ENCODE measurements at regions not wholly inside any gene's neighbourhood (a gene's known extent, or its start where the extent isn't known, plus 50 kb on each side); places are given as distances from the start of the nearest gene placed in this dataset.

DNA sequence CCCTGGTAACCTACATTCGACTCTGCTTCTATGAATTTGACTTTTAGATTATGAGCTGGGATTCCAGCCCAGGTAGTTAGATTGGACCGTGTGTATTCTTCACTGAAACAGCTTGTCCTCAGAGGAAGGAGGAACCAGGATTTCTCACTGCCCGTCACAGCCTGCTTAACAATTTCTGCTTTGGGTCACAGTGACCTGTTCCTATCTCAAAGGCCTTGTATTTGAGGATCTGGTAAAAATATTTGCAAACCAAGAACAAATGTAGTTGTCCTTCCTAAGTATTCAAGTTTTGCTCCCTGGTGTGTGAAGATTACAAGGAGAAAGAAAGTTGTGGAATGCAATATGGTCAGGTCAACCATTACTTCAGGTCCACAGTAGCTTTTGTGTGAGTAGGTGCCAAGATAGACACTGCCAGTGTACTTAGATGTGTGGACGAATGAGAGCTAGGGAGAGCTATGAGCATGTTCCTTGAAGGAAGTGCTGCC lies 55.1 kb downstream of the KIF4B start:
- DNase-seq (ENCODE audit: low read depth), result no peak

DNA sequence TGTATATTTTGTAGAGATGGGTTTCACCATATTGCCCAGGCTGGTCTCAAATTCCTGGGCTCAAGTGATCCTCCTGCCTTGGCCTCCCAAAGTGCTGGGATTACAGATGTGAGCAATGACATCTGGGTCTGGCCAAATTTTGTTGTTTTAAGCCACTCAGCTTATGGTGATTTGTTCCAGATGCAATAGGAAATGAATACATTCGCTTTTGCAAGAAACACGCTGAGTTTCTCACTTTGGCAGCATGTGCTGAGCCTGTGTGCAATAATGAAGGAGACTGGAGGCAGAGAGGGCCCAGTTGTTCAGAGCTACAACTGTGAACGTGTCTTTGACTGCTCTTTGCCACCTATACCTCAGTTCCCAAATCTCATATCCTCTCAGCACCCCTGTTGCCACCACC lies 56.4 kb downstream of the KIF4B start:
- DNase-seq (ENCODE audit: low read depth), result no peak

GRCh38 chr5:155070781-155071180 lies 57.2 kb downstream of the KIF4B start:
- DNase-seq (ENCODE audit: low read depth), result no peak

DNA sequence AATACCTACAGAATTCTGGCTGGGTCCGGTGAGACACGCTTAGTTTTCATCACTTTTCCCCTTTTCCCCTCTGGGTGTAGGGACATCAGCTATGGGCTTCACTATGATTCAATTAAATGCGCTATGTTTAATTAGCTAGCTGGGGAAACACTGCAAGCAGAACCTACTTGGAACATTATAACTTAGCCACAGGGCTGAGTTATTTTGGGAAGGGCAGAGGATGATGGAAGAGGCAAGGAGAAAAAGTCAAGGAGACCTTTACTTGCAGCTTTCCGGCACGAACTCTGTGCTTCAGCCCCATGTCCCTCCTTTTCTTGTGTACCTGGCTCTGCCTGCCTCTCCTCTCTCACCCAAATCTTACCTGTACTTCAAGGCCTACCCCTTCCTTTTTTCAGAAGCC lies 62.8 kb downstream of the KIF4B start:
- DNase-seq (ENCODE audit: low read depth), result no peak

DNA sequence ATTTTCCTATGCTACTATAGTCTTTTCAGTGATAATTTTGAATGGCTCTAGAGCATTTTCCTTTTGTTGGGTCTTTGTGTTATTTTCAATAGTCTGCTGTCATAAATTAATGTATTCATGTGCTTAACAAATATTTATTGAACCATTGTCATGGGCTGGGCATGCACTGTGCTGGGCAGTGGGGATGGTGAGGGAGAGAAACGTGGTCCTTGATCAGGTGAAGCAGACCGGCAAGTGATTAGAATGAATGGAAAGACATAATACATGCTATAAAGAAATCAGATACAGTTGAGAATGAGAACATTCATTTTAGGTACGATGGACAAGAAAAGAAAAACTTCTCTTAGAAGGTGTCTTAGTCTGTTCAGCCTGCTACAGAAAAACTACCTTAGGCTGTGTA lies 66.1 kb downstream of the KIF4B start:
- no peak for DNase-seq (ENCODE audit: low read depth)

GRCh38 chr5:155080721-155081120 lies 67.2 kb downstream of the KIF4B start:
- DNase-seq (ENCODE audit: low read depth), result peak; percentile 65

GRCh38 chr5:155081618-155082017 lies 68.1 kb downstream of the KIF4B start:
- DNase-seq (ENCODE audit: low read depth), result no peak

DNA sequence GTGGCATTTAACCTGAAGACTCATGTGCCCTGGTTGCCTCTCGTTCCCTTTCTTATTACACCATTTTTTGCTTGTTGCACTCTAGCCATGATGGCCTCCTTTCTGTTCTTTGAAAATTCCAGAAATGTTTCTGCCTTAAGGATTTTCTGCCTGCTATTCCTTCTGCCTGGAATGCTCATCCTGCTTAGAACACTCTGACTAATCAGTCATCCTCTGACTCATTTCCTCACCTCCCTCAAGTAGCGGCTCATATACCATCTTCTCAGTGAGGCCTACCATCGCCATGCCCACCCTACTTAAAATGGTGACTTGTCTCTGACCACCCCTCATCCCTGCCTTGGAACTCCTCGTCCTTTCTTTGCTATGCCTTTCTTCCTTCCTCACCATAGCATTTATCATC lies 68.8 kb downstream of the KIF4B start:
- DNase-seq (ENCODE audit: low read depth), result peak; percentile 83

GRCh38 chr5:155085282-155085989 lies 71.9 kb downstream of the KIF4B start:
- DNase-seq (ENCODE audit: low read depth), result no peak

GRCh38 chr5:155087036-155087435 lies 73.5 kb downstream of the KIF4B start:
- DNase-seq (ENCODE audit: low read depth), result peak; percentile 83

- no peak for DNase-seq (ENCODE audit: low read depth)
Observed at GRCh38 chr5:155088811-155089210, 75.3 kb downstream of the KIF4B start.

GRCh38 chr5:155089643-155090042 lies 76.1 kb downstream of the KIF4B start:
- no peak for DNase-seq (ENCODE audit: low read depth)

GRCh38 chr5:155091063-155091648 lies 77.6 kb downstream of the KIF4B start:
- DNase-seq (ENCODE audit: low read depth), result no peak

DNA sequence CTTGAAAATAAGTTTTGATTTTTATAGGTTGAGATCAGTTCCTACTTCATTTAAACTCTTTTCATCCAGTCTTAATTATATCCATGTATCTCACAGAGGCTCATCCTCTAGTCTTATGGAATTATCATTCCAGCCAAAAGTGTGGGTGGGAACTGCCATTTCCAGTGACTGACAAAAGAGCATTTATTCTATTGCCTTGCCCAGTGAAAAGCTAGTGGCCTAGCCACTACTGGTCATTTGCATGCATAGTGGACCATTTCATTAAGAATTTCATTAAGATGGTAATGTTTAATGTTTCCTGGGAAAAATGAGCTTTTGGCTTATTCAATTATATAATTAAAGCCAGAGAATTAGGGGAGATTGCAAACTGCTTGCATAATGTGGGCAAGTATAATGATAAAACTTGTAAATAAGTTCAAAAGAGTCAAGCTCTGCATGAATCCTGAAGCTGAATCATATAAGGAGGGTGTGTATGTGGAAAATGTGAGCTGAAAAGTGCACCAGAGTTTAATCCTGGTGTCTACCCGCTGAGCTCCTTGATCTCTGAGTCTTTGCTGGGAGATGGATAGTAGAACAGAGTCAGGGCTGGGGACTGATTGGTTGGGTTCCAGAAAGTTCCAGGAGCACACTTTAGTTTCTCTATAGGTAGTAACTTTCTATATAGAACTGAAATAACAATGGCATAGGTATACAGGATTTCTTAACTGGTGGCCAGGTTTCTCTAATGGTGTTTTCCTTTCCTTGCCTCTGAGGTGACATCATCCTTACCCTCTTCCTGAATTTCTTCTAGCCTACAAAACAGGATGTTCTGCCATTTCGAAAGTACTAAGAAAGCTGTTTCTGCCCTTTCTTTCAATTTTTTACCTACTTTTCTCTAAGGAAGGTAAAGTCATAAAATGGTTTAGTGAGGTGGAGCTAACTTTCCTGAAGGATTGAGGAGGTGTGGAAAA lies 78.5 kb downstream of the KIF4B start:
- no peak for DNase-seq (ENCODE audit: low read depth)

DNA sequence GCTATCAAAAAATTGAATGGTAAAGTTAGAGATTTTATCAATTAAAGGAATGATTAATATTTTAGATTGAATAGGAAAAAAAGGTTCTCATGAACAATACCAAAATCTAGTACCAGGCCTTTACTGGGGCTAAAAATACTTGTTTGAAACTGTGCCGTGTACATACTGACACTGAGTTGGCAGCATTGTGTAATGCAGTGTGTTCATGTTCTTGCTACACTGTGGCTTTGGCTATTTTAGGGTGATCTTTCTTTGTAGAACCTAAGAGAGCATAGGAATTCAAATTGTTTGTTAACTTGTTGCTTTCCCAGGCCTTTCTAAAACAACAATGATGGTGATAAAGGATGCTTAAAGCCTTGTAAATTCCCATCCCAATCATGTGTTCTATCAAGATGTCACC lies 80.9 kb downstream of the KIF4B start:
- no peak for DNase-seq (ENCODE audit: low read depth)

DNA sequence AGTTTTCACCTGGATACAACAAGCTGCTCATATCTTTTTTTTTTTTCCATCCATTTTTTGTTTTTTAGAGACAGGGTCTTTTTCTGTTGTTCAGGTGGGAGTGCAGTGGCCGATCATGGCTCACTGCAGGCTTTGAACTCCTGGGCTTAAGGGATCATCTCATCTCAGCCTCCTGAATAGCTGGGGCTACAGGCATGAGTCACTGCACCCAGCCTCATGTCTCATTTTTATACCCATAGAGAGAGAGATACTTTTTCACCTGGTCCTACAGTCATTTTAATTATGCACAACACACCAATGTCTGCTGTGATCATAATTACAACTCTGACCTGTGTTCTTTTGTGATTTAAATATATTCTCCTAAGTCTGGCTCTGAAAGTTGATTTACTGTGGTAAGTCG lies 84.4 kb downstream of the KIF4B start:
- no peak for DNase-seq (ENCODE audit: low read depth)

GRCh38 chr5:155098433-155098832 lies 84.9 kb downstream of the KIF4B start:
- DNase-seq (ENCODE audit: low read depth), result no peak

GRCh38 chr5:155101697-155102096 lies 88.1 kb downstream of the KIF4B start:
- no peak for DNase-seq (ENCODE audit: low read depth)

DNA sequence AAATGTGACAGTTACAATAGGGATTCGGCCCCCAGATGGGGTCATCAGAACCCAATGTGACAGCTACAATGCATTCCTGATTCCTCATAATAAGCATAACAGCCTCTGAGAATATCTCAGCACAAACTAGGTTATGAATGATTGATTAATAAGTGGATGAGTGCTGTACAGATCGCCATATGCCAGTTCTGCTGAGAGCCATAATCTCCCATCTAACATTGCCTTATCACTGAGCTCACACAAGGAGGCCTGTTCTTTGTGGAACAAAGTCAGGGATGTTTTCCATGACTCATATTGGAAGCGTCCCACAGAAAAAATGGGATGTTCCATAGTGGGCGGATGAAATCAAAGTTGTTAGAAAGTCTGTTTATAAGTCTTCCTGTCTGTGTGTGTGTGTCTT lies 89.6 kb downstream of the KIF4B start:
- DNase-seq (ENCODE audit: low read depth), result peak; percentile 62

DNA sequence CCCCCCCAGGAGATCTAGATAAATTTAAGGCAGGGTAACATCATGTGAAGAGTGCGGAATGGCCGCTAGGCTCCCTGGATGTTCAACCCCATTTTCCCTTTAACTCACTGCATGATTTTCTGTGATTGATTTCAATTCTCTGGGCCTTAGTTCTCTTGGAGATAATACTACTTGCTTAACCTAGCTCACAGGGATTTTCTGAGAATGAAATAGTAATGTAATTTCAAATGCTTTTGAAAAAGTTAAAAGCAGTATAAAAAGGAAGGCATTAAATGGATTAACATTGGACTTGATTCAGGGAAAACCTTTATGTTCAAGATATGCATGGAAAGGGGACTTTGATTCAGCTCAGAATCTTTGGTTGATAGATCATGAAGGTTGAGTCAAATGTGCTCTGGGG lies 90.9 kb downstream of the KIF4B start:
- no peak for DNase-seq (ENCODE audit: low read depth)

- DNase-seq (ENCODE audit: low read depth), result no peak
Observed at GRCh38 chr5:155106221-155106620, 92.7 kb downstream of the KIF4B start.

DNA sequence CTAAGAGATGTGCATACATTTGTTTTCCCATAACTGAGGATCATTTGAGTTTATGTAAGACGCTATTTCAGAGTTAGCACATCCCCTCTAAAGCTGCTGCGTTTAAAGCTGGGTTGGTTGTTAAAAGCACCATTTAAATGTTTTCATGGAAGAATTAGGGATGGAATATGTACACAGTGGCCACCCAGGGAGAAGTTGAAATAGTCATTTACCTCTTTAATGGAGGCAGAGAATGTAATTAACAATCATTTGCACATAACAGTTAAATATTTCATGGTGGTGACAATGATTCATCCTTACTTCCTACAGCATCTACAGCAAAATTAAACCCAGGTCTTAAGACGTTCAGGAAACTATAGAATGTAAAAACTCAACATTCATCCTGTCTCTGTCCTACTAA lies 100.3 kb downstream of the KIF4B start:
- no peak for DNase-seq (ENCODE audit: low read depth)

- DNase-seq (ENCODE audit: low read depth), result no peak
Observed at GRCh38 chr5:155114655-155115054, 101.1 kb downstream of the KIF4B start.

Measured in RPMI7951 (cell line).